Rectal smooth muscle tissue (tissue), 1 donor: ENCODE measurements at regions not wholly inside any gene's neighbourhood (a gene's known extent, or its start where the extent isn't known, plus 50 kb on each side); places are given as distances from the start of the nearest gene placed in this dataset.

Experiments
- H3K27ac ChIP-seq: one replicate; pipeline ENCODE4 v1.7.0; 2013; ENCODE audit warnings: low read depth, low read length, inconsistent platforms
- H3K27me3 ChIP-seq: one replicate; pipeline ENCODE4 v1.7.0; 2013; ENCODE audit warnings: low read length; ENCODE audit not compliant: control insufficient read depth, insufficient read depth
- H3K36me3 ChIP-seq: one replicate; pipeline ENCODE4 v1.7.0; 2013; ENCODE audit warnings: low read length; ENCODE audit not compliant: control insufficient read depth, insufficient read depth
- H3K4me1 ChIP-seq: one replicate; pipeline ENCODE4 v1.7.0; 2013; ENCODE audit warnings: low read length; ENCODE audit not compliant: control insufficient read depth, insufficient read depth
- H3K4me3 ChIP-seq: one replicate; pipeline ENCODE4 v1.7.0; 2013; ENCODE audit warnings: low read length
- H3K9ac ChIP-seq: one replicate; pipeline ENCODE4 v1.7.0; 2013; ENCODE audit warnings: low read length

GRCh38 chr14:98867726-98868125, 404.3 kb downstream of the BCL11B start:
- H3K27ac ChIP-seq: no peak overlapping the region
- no peak overlapping the region for H3K9ac ChIP-seq
- no peak overlapping the region for H3K4me3 ChIP-seq
- H3K27me3 ChIP-seq: no peaks in the 10 kb centered on the region
- H3K36me3 ChIP-seq: no peaks in the 10 kb centered on the region
- no peaks in the 10 kb centered on the region for H3K4me1 ChIP-seq

- Histone ChIP-seq H3K36me3 (no peaks in the 10 kb centered on the region), H3K27me3 (no peaks in the 10 kb centered on the region), H3K9ac (no peak overlapping the region), H3K4me1 (no peaks in the 10 kb centered on the region), H3K4me3 (no peak overlapping the region), H3K27ac (no peak overlapping the region)
These were observed 403.1 kb downstream of the BCL11B start for GRCh38 chr14:98868866-98869265.

GRCh38 chr14:98871796-98872195, 400.2 kb downstream of the BCL11B start:
- Histone ChIP-seq H3K27ac (no peak overlapping the region), H3K4me3 (no peak overlapping the region), H3K4me1 (no peaks in the 10 kb centered on the region), H3K36me3 (no peaks in the 10 kb centered on the region), H3K9ac (no peak overlapping the region), H3K27me3 (no peaks in the 10 kb centered on the region)

- Histone ChIP-seq H3K36me3 (no peaks in the 10 kb centered on the region), H3K4me1 (no peaks in the 10 kb centered on the region), H3K9ac (no peak overlapping the region), H3K27ac (no peak overlapping the region), H3K4me3 (no peak overlapping the region), H3K27me3 (no peaks in the 10 kb centered on the region)
These were observed 394.9 kb downstream of the BCL11B start for GRCh38 chr14:98877065-98877464.

GRCh38 chr14:98878282-98878681, 393.7 kb downstream of the BCL11B start:
- Histone ChIP-seq H3K4me3 (no peak overlapping the region), H3K27ac (no peak overlapping the region), H3K27me3 (no peaks in the 10 kb centered on the region), H3K4me1 (no peaks in the 10 kb centered on the region), H3K9ac (no peak overlapping the region), H3K36me3 (no peaks in the 10 kb centered on the region)

- no peak overlapping the region for H3K4me3 ChIP-seq
- H3K36me3 ChIP-seq: no peaks in the 10 kb centered on the region
- H3K4me1 ChIP-seq: no peaks in the 10 kb centered on the region
- no peak overlapping the region for H3K9ac ChIP-seq
- H3K27me3 ChIP-seq: no peaks in the 10 kb centered on the region
- no peak overlapping the region for H3K27ac ChIP-seq
These were observed 385.0 kb downstream of the BCL11B start for GRCh38 chr14:98886982-98887381.

- no peak overlapping the region for H3K27ac ChIP-seq
- H3K36me3 ChIP-seq: no peaks in the 10 kb centered on the region
- H3K27me3 ChIP-seq: no peaks in the 10 kb centered on the region
- H3K9ac ChIP-seq: no peak overlapping the region
- H3K4me3 ChIP-seq: no peak overlapping the region
- H3K4me1 ChIP-seq: no peaks in the 10 kb centered on the region
These were observed 383.7 kb downstream of the BCL11B start for GRCh38 chr14:98888281-98888680.

- H3K36me3 ChIP-seq: no peaks in the 10 kb centered on the region
These were observed 382.8 kb downstream of the BCL11B start for GRCh38 chr14:98888927-98889835.

GRCh38 chr14:98889836-98890185, 382.2 kb downstream of the BCL11B start:
- H3K27ac ChIP-seq: no peak overlapping the region

More at GRCh38 chr14:98888927-98889835, 382.8 kb downstream of the BCL11B start:
- no peak overlapping the region for H3K9ac ChIP-seq
- H3K4me3 ChIP-seq: no peak overlapping the region
- no peak overlapping the region for H3K27ac ChIP-seq
- H3K4me1 ChIP-seq: no peaks in the 10 kb centered on the region
- no peaks in the 10 kb centered on the region for H3K27me3 ChIP-seq

GRCh38 chr14:98890556-98891340, 381.2 kb downstream of the BCL11B start:
- H3K4me3 ChIP-seq: no peak overlapping the region
- H3K4me1 ChIP-seq: no peaks in the 10 kb centered on the region
- no peaks in the 10 kb centered on the region for H3K27me3 ChIP-seq
- no peak overlapping the region for H3K9ac ChIP-seq
- no peak overlapping the region for H3K27ac ChIP-seq
- H3K36me3 ChIP-seq: no peaks in the 10 kb centered on the region

More at GRCh38 chr14:98889836-98890185, 382.2 kb downstream of the BCL11B start:
- Histone ChIP-seq H3K4me1 (no peaks in the 10 kb centered on the region), H3K4me3 (no peak overlapping the region), H3K9ac (no peak overlapping the region), H3K36me3 (no peaks in the 10 kb centered on the region), H3K27me3 (no peaks in the 10 kb centered on the region)

GRCh38 chr14:98893675-98894074, 378.3 kb downstream of the BCL11B start:
- no peak overlapping the region for H3K4me3 ChIP-seq
- H3K27ac ChIP-seq: no peak overlapping the region
- no peaks in the 10 kb centered on the region for H3K4me1 ChIP-seq
- H3K27me3 ChIP-seq: no peaks in the 10 kb centered on the region
- no peak overlapping the region for H3K9ac ChIP-seq
- H3K36me3 ChIP-seq: no peaks in the 10 kb centered on the region

GRCh38 chr14:98894600-98894999, 377.4 kb downstream of the BCL11B start:
- Histone ChIP-seq H3K27ac (no peak overlapping the region), H3K27me3 (no peaks in the 10 kb centered on the region), H3K36me3 (no peaks in the 10 kb centered on the region), H3K9ac (no peak overlapping the region), H3K4me3 (no peak overlapping the region), H3K4me1 (no peaks in the 10 kb centered on the region)
